Adrenal gland (tissue), 9 donors: ENCODE measurements at regions not wholly inside any gene's neighbourhood (a gene's known extent, or its start where the extent isn't known, plus 50 kb on each side); places are given as distances from the start of the nearest gene placed in this dataset.

ENCODE experiments used
- DNase-seq, 7 donors: peaks; one replicate each; pipeline ENCODE4 v3.0.0-alpha.2; 2019 to 2020
- H3K27ac ChIP-seq, 5 donors: fragments of 200-600 bp; sonication (generic) in 4 of 5; 1 replicate in 3 of 5; 2 replicates in 2 of 5; pipeline versions ENCODE4 v1.5.1 to v1.8.0; 2016 to 2020; ENCODE audit warnings: mild to moderate bottlenecking in 1 of 5
- H3K27me3 ChIP-seq: fragments of 200-600 bp; 2 replicates; pipeline ENCODE4 v1.8.0; 2021
- H3K36me3 ChIP-seq, 2 donors: fragments of 200-600 bp; replicated peaks in 1 of 2; 1 replicate in 1 of 2; 2 replicates in 1 of 2; pipeline versions ENCODE4 v1.5.1 to v1.8.0; 2018 to 2022
- H3K4me1 ChIP-seq, 2 donors: fragments of 200-600 bp; replicated peaks in 1 of 2; 1 replicate in 1 of 2; 2 replicates in 1 of 2; pipeline versions ENCODE4 v1.5.1 to v1.8.0; 2018 to 2021
- H3K4me3 ChIP-seq, 4 donors: fragments of 200-600 bp; sonication (generic) in 3 of 4; one replicate each; pipeline ENCODE4 v1.5.1; 2016 to 2018
- H3K9me3 ChIP-seq, 3 donors: fragments of 200-600 bp; sonication (generic) in 1 of 3; replicated peaks in 1 of 3; 1 replicate in 2 of 3; 2 replicates in 1 of 3; pipeline versions ENCODE4 v1.5.1 to v1.8.0; 2016 to 2021
- POLR2A ChIP-seq, 2 donors: fragments of 450-650 bp; IDR thresholded peaks; one replicate each; pipeline ENCODE4 v1.6.1; 2017; ENCODE audit warnings: antibody characterized with exemption in 2 of 2, mild to moderate bottlenecking in 2 of 2, moderate library complexity in 1 of 2
- WGBS, 4 donors: extraction: QIAGEN DNeasy Blood & Tissue Kit in 2 of 4; methylation state at CpG; one replicate each; pipeline versions ENCODE4 v1.1.5 to v1.1.7; 2013 to 2017; 5-methylcytosine and 5-hydroxymethylcytosine counted together
- intact Hi-C, 2 donors: fragments of 100-400 bp; cut with DNase I; formaldehyde crosslinking; loops; one replicate each; pipeline versions ENCODE4 v1.14.1 to v1.15.0; 2022 to 2023
- TF ChIP-seq, protein P1 (sequence below), 6 experiments: fragments of 450-650 bp in 4 of 6; fragments of 200-600 bp in 2 of 6; sonication (generic) in 1 of 6; IDR thresholded peaks; 1 replicate in 5 of 6; 2 replicates in 1 of 6; pipeline versions ENCODE4 v1.5.1 to v1.8.0; 2016 to 2021; ENCODE audit warnings: antibody characterized with exemption in 6 of 6, mild to moderate bottlenecking in 2 of 6, moderate library complexity in 1 of 6
- donor health status: healthy with polysubstance abuse.
- donor health status: Bipolar disorder and iron deficiency.
- donor health status: DM: yes; HTN: yes; CAD: no.
- donor health status: DM: no; HTN: no; CAD: no.
- donor health status: DM: no; HTN: no; CAD: no.

DNA sequence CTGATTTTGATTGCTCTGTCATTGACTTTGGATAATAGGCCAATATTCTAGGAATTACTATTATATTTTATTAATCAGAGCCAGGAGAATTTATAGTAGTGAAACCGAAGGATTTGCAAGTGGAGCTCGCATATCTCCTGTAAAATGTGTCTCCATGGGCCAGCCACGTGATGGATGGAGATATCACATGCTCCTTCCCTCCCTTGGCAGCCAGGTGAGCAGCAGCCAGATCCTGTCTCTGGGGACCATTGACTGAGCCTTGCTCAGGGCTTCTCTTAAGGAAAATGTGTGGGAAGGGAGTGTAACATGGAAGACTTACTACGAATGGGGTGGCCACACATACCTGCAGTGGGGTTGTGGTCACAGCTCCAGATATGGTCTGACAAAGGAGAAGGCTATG lies 144.7 kb upstream of the RGMA start:
- TF ChIP-seq POLR2A (IDR thresholded peaks at IDR 0.05): no peak
- TF ChIP-seq, protein P1, sequence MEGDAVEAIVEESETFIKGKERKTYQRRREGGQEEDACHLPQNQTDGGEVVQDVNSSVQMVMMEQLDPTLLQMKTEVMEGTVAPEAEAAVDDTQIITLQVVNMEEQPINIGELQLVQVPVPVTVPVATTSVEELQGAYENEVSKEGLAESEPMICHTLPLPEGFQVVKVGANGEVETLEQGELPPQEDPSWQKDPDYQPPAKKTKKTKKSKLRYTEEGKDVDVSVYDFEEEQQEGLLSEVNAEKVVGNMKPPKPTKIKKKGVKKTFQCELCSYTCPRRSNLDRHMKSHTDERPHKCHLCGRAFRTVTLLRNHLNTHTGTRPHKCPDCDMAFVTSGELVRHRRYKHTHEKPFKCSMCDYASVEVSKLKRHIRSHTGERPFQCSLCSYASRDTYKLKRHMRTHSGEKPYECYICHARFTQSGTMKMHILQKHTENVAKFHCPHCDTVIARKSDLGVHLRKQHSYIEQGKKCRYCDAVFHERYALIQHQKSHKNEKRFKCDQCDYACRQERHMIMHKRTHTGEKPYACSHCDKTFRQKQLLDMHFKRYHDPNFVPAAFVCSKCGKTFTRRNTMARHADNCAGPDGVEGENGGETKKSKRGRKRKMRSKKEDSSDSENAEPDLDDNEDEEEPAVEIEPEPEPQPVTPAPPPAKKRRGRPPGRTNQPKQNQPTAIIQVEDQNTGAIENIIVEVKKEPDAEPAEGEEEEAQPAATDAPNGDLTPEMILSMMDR (IDR thresholded peaks at IDR 0.05): no peak
- WGBS, 4 donors: 68 to 81% (median 78%) methylated on average over 4 of the region's 4 CpGs
- H3K36me3 ChIP-seq: no peaks in the 10 kb centered on the region
- no peak overlapping the region for H3K27ac ChIP-seq
- H3K27me3 ChIP-seq: no peaks in the 10 kb centered on the region
- no peak overlapping the region for H3K4me3 ChIP-seq
- no peaks in the 10 kb centered on the region for H3K9me3 ChIP-seq
- intact Hi-C loops: no loop called here
- H3K4me1 ChIP-seq: no peaks in the 10 kb centered on the region
- DNase-seq: no peak

DNA sequence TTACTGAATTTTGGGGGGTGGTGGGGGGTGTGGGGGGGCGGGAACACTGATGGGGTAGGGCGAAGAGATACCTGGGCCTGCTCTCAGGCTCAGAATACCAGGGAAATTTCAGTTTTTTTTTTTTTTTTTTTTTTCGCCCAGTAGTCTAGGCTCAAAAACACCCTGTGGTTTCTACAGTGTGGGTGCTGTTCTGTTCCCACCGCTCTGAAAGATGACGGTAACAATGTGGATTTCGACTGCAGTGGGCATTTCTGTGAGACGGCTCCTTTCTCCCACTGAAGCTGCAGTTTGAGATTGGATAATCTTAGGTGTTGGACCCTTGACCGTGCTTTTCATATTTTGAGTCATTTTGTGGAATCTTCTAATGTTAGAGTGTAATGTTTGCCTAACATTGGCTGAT lies 143.8 kb upstream of the RGMA start:
- Histone ChIP-seq H3K27ac (no peak overlapping the region), H3K4me3 (no peak overlapping the region), H3K27me3 (no peaks in the 10 kb centered on the region), H3K36me3 (no peaks in the 10 kb centered on the region), H3K4me1 (no peaks in the 10 kb centered on the region), H3K9me3 (no peaks in the 10 kb centered on the region)
- TF ChIP-seq, protein P1 (IDR thresholded peaks at IDR 0.05): no peak
- TF ChIP-seq POLR2A (IDR thresholded peaks at IDR 0.05): no peak
- intact Hi-C loops: no loop called here
- no peak for DNase-seq
- 69 to 78% (median 75%) methylated on average over 8 of the region's 8 CpGs for WGBS, 4 donors

DNA sequence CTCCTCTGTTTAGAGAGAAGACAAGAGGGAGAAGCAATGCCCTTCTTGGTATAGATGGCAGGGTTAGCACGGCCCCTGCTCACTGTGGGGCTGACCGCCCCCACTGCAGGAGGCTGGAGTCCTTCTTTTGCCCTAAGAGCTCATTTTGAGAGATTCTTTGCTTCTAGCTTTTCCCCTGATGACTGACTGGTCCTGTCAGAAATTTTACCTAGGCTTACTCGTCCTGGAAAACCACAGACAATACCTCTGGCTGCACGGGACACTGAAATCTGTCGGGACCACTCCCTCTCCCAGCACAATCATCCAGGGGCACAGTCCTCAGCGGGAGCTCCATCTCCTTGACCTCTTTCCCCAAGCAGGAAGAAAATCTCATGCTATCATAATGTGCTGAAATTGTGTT lies 143.0 kb upstream of the RGMA start:
- no peak for TF ChIP-seq POLR2A (IDR thresholded peaks at IDR 0.05)
- TF ChIP-seq, protein P1 (IDR thresholded peaks at IDR 0.05): no peak
- Histone ChIP-seq H3K9me3 (no peaks in the 10 kb centered on the region), H3K4me3 (no peak overlapping the region), H3K27ac (no peak overlapping the region), H3K27me3 (no peaks in the 10 kb centered on the region), H3K36me3 (no peaks in the 10 kb centered on the region), H3K4me1 (no peaks in the 10 kb centered on the region)
- no peak for DNase-seq
- intact Hi-C loops: no loop called here
- 49 to 58% (median 52%) methylated on average over 6 of the region's 6 CpGs for WGBS, 4 donors

DNA sequence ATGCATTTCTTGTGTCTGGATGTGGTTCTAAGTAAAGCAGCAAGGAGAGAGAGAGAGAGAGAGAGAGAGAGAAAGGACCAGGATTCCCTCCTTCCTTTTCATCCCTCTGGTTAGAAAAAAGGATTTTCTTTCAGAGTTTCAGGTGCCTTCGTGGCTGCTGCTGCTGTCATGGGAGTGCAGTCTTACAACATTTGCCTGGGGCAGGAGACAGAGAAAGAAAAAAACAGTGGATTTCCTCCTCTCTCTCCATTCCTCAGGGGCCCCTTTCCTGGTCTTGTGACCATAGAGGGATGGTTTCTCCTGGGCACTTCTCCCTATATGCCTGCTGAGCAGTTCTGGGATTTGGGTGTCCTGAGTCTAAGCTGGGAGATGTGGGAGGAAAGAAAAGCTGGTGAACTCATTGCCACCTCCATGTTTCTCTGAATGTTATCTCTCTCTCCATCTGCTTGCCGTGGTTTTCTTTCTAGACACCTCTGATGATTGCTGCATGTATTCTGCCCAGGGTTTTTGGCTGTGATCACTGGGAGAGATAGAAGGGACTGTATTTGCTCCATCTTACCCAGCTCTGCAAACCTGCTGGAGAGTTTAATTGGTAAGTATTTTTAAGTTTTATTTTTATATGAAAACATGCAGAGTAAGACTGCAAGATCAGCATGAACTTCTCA lies 142.4 kb upstream of the RGMA start:
- Histone ChIP-seq H3K4me1 (no peaks in the 10 kb centered on the region), H3K4me3 (no peak overlapping the region), H3K9me3 (no peaks in the 10 kb centered on the region), H3K27me3 (no peaks in the 10 kb centered on the region), H3K36me3 (no peaks in the 10 kb centered on the region), H3K27ac (no peak overlapping the region)
- TF ChIP-seq, protein P1 (IDR thresholded peaks at IDR 0.05): no peak
- TF ChIP-seq POLR2A (IDR thresholded peaks at IDR 0.05): no peak
- no peak for DNase-seq
- whole genome bisulfite sequencing, 4 donors: 32 to 51% (median 39%) methylated on average over 2 of the region's 2 CpGs
- intact Hi-C loops: no loop called here
